ENCODE measurements at regions not wholly inside any gene's neighbourhood (a gene's known extent, or its start where the extent isn't known, plus 50 kb on each side); places are given as distances from the start of the nearest gene placed in this dataset.
"Not testable (repeated sequence)": the region's sequence is repeated elsewhere in the genome, so short reads cannot be mapped to it uniquely, and the experiment has no call there.

DNA sequence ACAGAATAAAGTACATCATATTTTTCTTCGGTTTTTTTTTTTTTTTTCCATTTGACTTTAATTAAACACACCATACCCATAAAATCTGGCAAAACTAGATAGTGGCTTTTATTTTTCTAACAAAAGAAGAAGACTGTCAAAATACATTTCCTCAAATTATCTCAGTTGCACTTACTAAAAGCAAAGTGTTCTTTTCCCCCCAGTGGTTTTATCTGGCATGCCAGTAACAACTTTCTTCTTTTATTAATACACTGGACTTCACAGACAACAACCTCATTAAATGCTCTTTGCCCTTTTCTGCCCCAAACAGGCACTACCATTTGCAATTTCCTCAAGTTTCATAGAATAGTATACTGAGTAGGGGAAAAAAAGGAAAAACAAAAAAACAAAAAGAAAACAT is 1792.3 kb downstream of the EFNA5 start:
- Histone ChIP-seq H3K9me3 (ENCODE audit: low read length) (no peaks in the 10 kb centered on the region), H3K4me1 (ENCODE audit: insufficient read depth, low read length) (no peaks in the 10 kb centered on the region), H3K36me3 (ENCODE audit: insufficient read depth, low read length) (no peaks in the 10 kb centered on the region), H3K27me3 (ENCODE audit: insufficient read depth, low read length) (no peaks in the 10 kb centered on the region), H2AFZ (ENCODE audit: low read depth, low read length) (no peak overlapping the region), H3K4me3 (ENCODE audit: low read length) (no peak overlapping the region)

DNA sequence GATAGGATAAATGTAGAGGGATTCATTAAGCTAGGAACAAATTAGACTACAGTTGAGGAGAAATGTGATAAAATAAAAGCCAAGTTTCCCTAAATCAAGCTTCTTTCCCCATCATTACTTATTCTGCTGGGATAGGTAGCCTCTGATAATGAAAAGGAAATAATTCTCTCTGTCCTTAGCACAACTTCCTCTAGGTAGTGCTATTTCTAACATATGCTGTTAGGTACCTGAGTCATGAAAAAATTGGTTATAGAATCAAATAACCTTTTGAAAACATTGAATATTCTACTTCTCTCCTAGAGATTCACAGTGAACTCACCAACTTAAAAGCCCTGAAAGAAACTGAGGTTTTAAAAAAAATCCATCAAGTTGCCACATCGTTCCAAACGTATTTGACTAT is 1793.1 kb downstream of the EFNA5 start:
- Histone ChIP-seq H3K4me3 (ENCODE audit: low read length) (no peak overlapping the region), H2AFZ (ENCODE audit: low read depth, low read length) (peak overlapping the region; percentile 19), H3K27me3 (ENCODE audit: insufficient read depth, low read length) (no peaks in the 10 kb centered on the region), H3K9me3 (ENCODE audit: low read length) (no peaks in the 10 kb centered on the region), H3K36me3 (ENCODE audit: insufficient read depth, low read length) (no peaks in the 10 kb centered on the region), H3K4me1 (ENCODE audit: insufficient read depth, low read length) (no peaks in the 10 kb centered on the region)

DNA sequence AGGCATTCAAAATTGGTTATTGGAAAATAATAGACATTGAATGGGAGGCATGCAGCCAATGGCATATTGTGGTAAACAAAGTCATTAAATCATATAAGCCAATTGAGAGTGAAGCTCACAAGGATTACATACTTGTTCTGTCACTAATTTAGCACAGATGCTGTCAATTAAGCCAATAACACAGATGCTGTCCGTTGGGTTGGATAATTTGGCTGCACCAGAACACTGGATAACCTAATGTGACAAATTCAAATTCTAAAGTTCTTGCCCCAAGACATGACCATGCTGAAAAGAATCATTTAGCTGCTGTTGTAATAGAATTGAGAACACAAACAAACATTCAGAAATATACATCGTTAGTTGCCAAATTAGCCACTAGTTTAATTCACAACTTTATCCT is 1796.4 kb downstream of the EFNA5 start:
- Histone ChIP-seq H3K27me3 (ENCODE audit: insufficient read depth, low read length) (no peaks in the 10 kb centered on the region), H2AFZ (ENCODE audit: low read depth, low read length) (no peak overlapping the region), H3K4me3 (ENCODE audit: low read length) (no peak overlapping the region), H3K36me3 (ENCODE audit: insufficient read depth, low read length) (no peaks in the 10 kb centered on the region), H3K4me1 (ENCODE audit: insufficient read depth, low read length) (no peaks in the 10 kb centered on the region), H3K9me3 (ENCODE audit: low read length) (no peaks in the 10 kb centered on the region)

DNA sequence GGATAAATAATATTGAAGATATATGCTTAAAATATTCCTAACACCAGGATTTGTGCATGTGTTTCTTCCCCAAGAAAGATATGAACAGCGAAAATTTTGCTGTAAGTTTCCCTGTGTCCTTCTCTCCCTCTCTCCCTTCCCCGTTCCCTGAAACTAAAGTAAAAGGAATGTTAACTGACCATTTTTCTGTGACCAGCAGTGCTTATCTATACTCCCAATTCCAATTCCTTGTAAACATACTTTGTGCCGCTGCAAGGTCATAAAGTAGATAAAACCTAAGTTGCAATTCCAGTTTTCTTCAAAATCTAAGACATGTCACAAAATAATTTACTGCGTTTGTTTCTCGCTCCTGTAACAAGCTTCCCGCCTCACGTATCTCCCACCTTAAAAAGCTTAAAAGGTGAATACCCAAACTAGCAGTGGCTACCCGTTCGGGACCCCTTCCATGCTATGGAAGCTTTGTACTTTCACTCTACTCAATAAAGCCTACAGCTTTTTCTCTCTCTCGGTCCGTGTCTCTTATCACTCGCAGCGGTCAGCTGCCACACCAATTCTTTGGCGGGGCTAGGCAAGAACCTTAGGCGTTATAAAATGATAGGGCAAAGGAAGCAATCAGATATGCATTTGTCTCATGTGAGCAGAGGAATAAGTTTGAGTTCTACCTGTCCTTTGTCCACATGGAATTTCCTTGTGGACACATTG is 1798.0 kb downstream of the EFNA5 start:
- Histone ChIP-seq H2AFZ (ENCODE audit: low read depth, low read length) (no peak overlapping the region), H3K36me3 (ENCODE audit: insufficient read depth, low read length) (no peaks in the 10 kb centered on the region), H3K4me3 (ENCODE audit: low read length) (no peak overlapping the region), H3K9me3 (ENCODE audit: low read length) (no peaks in the 10 kb centered on the region), H3K4me1 (ENCODE audit: insufficient read depth, low read length) (no peaks in the 10 kb centered on the region), H3K27me3 (ENCODE audit: insufficient read depth, low read length) (no peaks in the 10 kb centered on the region)

DNA sequence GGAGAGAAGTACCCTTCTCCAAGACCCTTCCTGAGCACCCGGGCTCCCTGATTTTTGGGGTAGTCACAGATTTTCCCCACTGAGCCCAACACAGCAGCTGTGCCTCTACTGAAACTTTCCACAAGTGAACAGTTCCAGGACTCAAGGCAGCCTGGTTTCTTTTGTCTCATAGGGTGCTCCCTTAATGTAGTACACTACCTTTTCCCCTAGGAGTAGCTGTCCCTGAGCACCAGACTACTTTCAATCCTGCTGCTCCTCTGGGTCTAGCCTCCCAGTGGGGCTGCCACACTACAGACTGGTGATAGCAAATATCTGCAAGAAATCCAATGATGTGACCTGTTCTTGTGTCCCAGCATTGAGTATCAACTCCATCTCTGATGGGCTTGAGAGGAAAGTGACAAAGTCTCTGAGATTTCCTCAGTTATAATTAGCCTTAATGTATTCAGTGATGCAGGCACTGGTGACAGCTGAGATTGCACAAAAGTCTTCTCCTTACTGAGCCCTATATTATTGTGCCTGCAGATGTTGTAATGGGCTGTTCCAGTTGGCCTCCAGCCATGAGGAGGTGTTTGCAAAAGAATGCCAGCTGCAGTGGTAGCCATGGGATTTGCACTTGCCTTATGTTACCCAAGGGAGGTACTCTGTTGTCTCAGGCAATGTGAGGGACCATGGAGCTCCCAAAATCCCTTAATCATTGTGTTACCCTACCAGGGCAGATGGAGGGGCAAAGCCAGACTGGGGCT is 1802.5 kb downstream of the EFNA5 start:
- H3K9me3 ChIP-seq (ENCODE audit: low read length): no peaks in the 10 kb centered on the region
- H2AFZ ChIP-seq (ENCODE audit: low read depth, low read length): no peak overlapping the region
- H3K4me3 ChIP-seq (ENCODE audit: low read length): no peak overlapping the region
- no peaks in the 10 kb centered on the region for H3K27me3 ChIP-seq (ENCODE audit: insufficient read depth, low read length)
- H3K4me1 ChIP-seq (ENCODE audit: insufficient read depth, low read length): no peaks in the 10 kb centered on the region
- H3K36me3 ChIP-seq (ENCODE audit: insufficient read depth, low read length): no peaks in the 10 kb centered on the region

DNA sequence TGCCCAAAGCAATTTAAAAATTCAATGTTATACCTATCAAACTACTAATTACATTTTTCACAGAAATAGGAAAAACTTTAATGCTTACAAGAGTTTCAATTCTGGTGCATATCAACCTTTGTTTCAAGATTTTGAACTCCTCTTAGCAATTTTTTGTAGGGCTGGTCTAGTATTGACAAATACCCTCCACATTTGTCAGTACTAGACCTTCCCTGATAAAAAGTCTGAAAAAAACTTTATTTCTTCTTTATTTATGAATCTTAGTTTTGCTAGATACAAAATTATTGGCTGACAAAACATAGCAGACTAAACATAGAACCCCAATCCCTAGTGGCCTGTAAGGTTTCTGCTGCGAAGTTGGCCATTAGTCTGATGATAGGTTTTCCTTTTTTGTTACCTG is 1804.9 kb downstream of the EFNA5 start:
- Histone ChIP-seq H3K4me3 (ENCODE audit: low read length) (no peak overlapping the region), H3K9me3 (ENCODE audit: low read length) (no peaks in the 10 kb centered on the region), H3K36me3 (ENCODE audit: insufficient read depth, low read length) (no peaks in the 10 kb centered on the region), H3K4me1 (ENCODE audit: insufficient read depth, low read length) (no peaks in the 10 kb centered on the region), H3K27me3 (ENCODE audit: insufficient read depth, low read length) (no peaks in the 10 kb centered on the region), H2AFZ (ENCODE audit: low read depth, low read length) (no peak overlapping the region)

DNA sequence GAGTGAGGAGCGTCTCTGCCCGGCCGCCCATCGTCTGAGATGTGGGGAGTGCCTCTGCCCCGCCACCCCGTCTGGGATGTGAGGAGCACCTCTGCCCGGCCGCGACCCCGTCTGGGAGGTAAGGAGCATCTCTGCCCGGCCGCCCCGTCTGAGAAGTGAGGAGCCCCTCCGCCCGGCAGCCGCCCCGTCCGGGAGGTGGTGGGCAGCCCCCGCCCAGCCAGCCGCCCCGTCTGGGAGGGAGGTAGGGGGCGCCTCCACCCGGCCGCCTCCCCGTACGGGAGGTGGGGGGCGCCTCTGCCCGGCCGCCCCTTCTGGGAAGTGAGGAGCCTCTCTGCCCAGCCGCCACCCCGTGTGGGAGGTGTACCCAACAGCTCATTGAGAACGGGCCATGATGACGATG is 1811.4 kb downstream of the EFNA5 start:
- H3K4me1 ChIP-seq (ENCODE audit: insufficient read depth, low read length); H3K9me3 ChIP-seq (ENCODE audit: low read length); H3K27me3 ChIP-seq (ENCODE audit: insufficient read depth, low read length); H2AFZ ChIP-seq (ENCODE audit: low read depth, low read length); H3K4me3 ChIP-seq (ENCODE audit: low read length); H3K36me3 ChIP-seq (ENCODE audit: insufficient read depth, low read length): not testable (repeated sequence)

DNA sequence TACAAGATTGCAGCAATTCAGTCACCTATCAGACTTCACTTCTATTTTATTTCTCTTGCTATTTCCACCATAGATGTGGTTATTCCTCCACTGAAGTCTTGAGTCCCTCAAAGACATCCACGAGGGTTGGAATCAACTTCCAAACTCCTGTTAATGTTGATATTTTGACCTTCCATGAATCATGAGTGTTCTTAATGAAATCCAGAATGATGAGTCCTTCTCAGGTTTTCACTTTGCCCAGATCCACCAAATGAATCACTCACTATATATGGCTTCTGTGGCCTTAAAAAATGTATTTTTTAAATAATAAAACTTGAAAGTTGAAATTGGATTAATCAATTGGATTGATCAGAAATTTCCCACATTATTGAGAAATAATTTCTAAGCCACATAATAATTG is 1821.0 kb downstream of the EFNA5 start:
- Histone ChIP-seq H3K27me3 (ENCODE audit: insufficient read depth, low read length) (no peaks in the 10 kb centered on the region), H3K4me3 (ENCODE audit: low read length) (no peak overlapping the region), H3K9me3 (ENCODE audit: low read length) (no peaks in the 10 kb centered on the region), H3K36me3 (ENCODE audit: insufficient read depth, low read length) (no peaks in the 10 kb centered on the region), H2AFZ (ENCODE audit: low read depth, low read length) (no peak overlapping the region), H3K4me1 (ENCODE audit: insufficient read depth, low read length) (no peaks in the 10 kb centered on the region)

DNA sequence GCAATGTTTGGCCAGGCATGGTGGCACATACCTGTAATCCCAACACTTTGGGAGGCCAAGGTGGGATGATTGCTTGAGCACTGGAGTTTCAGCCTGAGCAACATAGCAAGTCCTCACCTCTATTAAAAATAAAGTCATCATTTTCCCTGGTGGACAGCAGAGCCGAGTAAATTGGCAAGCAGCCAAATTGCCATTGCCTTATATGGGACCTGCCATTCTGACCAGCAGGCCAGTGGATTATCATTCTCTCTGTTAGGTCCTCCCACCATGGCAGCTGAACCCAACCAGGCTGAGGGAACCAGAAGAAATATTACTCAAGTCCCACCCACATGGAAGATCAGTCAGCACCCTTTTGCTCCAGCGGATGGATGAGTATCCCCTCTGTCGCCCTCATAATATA is 1829.9 kb downstream of the EFNA5 start:
- Histone ChIP-seq H3K36me3 (ENCODE audit: insufficient read depth, low read length) (no peaks in the 10 kb centered on the region), H3K9me3 (ENCODE audit: low read length) (no peaks in the 10 kb centered on the region), H2AFZ (ENCODE audit: low read depth, low read length) (no peak overlapping the region), H3K27me3 (ENCODE audit: insufficient read depth, low read length) (no peaks in the 10 kb centered on the region), H3K4me3 (ENCODE audit: low read length) (no peak overlapping the region), H3K4me1 (ENCODE audit: insufficient read depth, low read length) (peaks cover 11% of the 10 kb centered on the region)

DNA sequence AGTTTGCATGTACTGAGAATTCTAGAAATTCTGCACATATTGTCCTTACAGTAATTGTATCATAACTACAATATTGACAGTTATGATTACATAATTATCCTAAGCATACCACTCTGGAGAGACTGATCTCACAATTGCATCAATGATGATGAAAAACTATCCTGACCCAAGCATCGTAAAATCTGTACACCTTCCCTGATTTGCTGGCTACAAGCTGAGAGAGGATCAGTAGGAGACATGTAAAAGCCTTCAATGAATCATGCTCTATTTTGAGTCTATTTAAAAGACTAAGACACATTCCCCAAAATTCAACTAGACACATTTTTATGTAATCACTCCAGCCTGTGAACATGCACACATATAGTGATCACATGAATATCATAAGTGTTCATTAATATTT is 1833.8 kb downstream of the EFNA5 start:
- H3K4me1 ChIP-seq (ENCODE audit: insufficient read depth, low read length): peaks cover 11% of the 10 kb centered on the region
- H3K36me3 ChIP-seq (ENCODE audit: insufficient read depth, low read length): no peaks in the 10 kb centered on the region
- H2AFZ ChIP-seq (ENCODE audit: low read depth, low read length): no peak overlapping the region
- H3K9me3 ChIP-seq (ENCODE audit: low read length): no peaks in the 10 kb centered on the region
- H3K27me3 ChIP-seq (ENCODE audit: insufficient read depth, low read length): no peaks in the 10 kb centered on the region
- H3K4me3 ChIP-seq (ENCODE audit: low read length): no peak overlapping the region

DNA sequence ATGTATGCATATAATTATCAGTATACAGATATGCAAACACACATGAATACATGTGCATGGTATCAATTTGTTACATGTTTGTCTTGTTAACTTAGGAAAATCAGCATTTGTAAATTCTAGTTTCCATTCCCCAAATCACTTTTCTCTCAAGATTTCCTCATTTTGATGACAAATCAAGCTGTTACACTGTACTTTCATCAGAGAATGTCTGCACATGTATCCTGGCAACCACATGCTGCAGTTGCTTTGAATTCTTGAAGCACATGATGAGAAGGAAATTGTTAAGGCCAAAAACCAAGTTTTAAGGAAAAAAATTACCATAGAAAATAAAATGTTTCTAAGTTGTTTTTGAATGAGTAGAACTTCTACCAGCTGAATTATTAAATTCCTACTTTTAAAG is 1834.5 kb downstream of the EFNA5 start:
- H2AFZ ChIP-seq (ENCODE audit: low read depth, low read length): no peak overlapping the region
- H3K9me3 ChIP-seq (ENCODE audit: low read length): no peaks in the 10 kb centered on the region
- no peak overlapping the region for H3K4me3 ChIP-seq (ENCODE audit: low read length)
- H3K27me3 ChIP-seq (ENCODE audit: insufficient read depth, low read length): no peaks in the 10 kb centered on the region
- H3K36me3 ChIP-seq (ENCODE audit: insufficient read depth, low read length): no peaks in the 10 kb centered on the region
- peaks cover 11% of the 10 kb centered on the region for H3K4me1 ChIP-seq (ENCODE audit: insufficient read depth, low read length)

DNA sequence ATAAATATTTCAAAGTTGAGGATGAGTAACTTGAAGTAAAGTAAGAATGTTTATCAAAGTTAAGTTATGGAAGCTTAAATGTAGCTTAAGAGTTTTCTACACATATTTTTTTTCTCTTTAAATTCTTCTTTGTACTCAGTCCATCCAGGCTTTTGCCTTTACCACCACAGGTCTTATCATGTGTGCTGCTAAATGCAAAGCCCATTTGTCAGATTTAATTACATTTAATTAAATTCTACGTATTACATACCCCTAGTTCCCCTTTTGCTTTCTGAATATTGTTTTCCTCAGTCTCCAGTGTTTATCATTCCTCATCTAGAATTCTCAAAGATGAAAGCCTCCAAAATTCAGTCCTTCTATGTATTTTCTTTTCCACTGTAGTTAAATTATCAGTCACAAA is 1841.9 kb downstream of the EFNA5 start:
- H3K36me3 ChIP-seq (ENCODE audit: insufficient read depth, low read length): no peaks in the 10 kb centered on the region
- H3K4me3 ChIP-seq (ENCODE audit: low read length): no peak overlapping the region
- no peaks in the 10 kb centered on the region for H3K4me1 ChIP-seq (ENCODE audit: insufficient read depth, low read length)
- H3K27me3 ChIP-seq (ENCODE audit: insufficient read depth, low read length): no peaks in the 10 kb centered on the region
- H2AFZ ChIP-seq (ENCODE audit: low read depth, low read length): no peak overlapping the region
- no peaks in the 10 kb centered on the region for H3K9me3 ChIP-seq (ENCODE audit: low read length)

DNA sequence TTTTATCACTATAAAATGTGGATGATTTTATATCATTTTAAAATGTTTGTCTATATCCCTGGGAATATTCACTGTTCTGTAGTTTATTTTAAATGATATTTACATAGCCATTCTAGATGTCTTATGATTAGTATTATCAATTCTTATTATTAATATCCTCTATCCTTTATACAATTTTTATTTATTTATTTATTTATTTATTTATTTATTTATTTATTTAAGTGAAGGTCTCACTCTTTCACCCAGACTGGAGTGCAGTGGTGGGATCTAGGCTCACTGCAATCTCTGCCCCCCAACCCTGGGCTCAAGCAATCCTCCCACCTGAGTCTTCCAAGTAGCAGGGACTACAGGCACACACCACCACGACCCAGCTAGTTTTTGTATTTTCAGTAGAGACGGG is 1848.9 kb downstream of the EFNA5 start:
- no peaks in the 10 kb centered on the region for H3K4me1 ChIP-seq (ENCODE audit: insufficient read depth, low read length)
- no peaks in the 10 kb centered on the region for H3K9me3 ChIP-seq (ENCODE audit: low read length)
- H2AFZ ChIP-seq (ENCODE audit: low read depth, low read length): no peak overlapping the region
- H3K36me3 ChIP-seq (ENCODE audit: insufficient read depth, low read length): no peaks in the 10 kb centered on the region
- no peaks in the 10 kb centered on the region for H3K27me3 ChIP-seq (ENCODE audit: insufficient read depth, low read length)
- H3K4me3 ChIP-seq (ENCODE audit: low read length): no peak overlapping the region

DNA sequence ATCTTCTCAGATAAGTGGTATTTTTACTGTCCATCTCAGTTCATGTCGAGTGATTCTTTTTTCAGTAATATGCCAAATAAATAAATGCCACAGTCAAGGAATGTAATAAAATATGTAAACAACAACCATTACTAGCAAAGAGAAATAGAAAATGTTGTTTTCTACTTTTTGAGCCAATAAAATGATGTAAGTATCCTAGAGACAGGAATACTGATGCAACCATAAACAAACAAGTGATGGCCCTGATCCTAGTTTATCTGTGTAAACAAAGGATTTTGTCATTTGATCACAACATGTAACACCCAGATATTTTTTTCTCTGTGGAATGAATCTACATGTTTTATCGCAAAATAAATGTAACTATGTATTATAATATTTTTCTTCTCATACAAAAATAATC is 1852.8 kb downstream of the EFNA5 start:
- Histone ChIP-seq H2AFZ (ENCODE audit: low read depth, low read length) (no peak overlapping the region), H3K27me3 (ENCODE audit: insufficient read depth, low read length) (no peaks in the 10 kb centered on the region), H3K36me3 (ENCODE audit: insufficient read depth, low read length) (no peaks in the 10 kb centered on the region), H3K9me3 (ENCODE audit: low read length) (no peaks in the 10 kb centered on the region), H3K4me3 (ENCODE audit: low read length) (no peak overlapping the region), H3K4me1 (ENCODE audit: insufficient read depth, low read length) (no peaks in the 10 kb centered on the region)

All from neuron (in vitro differentiated cells).